Stimulated activated CD4-positive, alpha-beta T cell treated with anti-CD3 and anti-CD28 coated beads, Interleukin-2, amount 100 ng/mL, for 48 hours (primary cell): ENCODE measurements at regions not wholly inside any gene's neighbourhood (a gene's known extent, or its start where the extent isn't known, plus 50 kb on each side); places are given as distances from the start of the nearest gene placed in this dataset.
"Not testable (repeated sequence)": the region's sequence is repeated elsewhere in the genome, so short reads cannot be mapped to it uniquely, and the experiment has no call there.

Source experiments
- DNase-seq, 2 donors: peaks; one replicate each; pipeline ENCODE4 v3.0.0-alpha.2; 2020

DNA sequence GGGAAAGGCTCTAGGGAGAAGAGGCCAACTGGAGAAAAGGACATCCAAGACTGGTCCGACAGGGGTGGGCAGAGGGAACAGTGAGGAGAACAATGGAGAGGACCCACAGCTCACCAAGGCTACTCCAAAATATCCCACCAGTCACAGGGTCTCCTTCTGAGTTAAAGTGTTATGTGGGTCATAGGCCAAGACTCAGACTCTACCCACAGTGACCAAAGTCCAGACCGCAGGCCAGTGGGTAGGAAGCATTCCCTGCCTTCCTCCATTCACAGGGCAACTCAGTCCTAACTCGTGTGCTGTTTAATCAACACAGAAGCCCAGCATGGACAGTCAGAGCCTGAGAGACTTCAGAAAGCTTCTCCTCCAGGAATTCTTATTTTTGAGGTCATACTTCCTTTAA lies 260.6 kb downstream of the SMAD2 start:
- no peak for DNase-seq

DNA sequence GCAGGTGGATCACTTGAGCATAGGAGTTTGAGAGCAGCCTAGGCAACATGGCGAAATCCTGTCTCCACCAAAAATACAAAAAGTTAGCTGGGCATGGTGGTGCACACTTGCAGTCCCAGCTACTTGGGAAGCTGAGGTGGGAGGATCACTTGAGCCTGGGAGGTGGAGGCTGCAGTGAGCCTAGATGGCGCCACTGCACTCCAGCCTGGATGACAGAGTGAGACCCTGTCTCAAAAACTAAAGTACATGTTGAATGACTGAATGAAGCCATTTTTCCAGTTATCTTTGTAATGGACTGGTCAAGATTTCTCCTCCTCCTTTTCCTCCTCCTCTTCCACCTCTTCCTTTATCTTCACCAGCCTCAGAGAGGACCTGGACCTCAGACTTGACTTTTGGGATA lies 272.0 kb downstream of the SMAD2 start:
- no peak for DNase-seq

DNA sequence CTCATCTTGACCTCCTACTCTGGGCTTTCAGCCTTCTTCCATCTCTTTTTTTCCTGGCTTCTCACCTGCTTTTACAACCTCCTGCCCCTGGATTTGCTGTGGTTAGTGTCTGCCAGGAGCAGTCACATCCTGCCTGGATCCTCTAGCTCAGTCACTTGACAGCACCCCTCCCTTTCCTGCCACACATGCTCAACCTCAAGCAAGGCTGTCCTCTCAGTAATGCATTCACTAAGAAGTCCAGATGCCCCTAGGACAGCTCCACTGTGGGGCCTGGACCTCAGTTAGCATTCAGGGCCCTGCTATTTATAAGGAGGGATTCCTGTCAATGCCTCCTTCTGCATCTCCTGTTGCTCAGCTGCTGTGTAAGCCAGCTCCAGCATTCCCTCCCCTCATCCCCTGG lies 275.5 kb downstream of the SMAD2 start:
- DNase-seq, result no peak

DNA sequence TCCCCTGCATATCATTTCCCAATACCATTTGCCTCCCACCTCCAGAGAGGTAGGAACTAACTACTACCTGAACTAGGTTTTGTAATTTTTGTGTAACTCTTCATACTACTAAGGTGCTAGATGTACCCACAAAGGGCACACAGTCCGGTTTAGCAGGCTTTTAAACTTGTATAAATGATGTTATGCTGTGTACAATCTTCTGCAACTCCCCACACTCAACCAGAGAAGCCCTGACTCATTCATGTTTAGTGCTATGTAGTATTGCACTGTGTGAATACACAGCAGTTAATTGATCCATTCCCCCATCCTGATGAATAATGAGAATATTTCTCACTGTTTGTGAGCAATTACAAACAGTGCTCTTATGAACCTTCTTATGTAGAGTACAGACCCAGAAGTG lies 285.6 kb downstream of the SMAD2 start:
- no peak for DNase-seq

DNA sequence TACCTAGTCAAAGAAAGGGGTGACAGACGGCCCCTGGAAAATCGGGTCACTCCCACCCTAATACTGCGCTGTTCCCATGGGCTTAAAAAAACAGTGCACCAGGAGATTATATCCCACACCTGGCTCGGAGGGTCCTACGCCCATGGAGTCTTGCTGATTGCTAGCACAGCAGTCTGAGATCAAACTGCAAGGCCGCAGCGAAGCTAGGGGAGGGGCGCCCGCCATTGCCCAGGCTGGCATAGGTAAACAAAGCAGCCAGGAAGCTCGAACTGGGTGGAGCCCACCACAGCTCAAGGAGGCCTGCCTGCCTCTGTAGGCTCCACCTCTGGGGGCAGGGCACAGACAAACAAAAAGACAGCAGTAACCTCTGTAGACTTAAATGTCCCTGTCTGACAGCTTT lies 292.9 kb downstream of the SMAD2 start:
- DNase-seq, result not testable (repeated sequence)

DNA sequence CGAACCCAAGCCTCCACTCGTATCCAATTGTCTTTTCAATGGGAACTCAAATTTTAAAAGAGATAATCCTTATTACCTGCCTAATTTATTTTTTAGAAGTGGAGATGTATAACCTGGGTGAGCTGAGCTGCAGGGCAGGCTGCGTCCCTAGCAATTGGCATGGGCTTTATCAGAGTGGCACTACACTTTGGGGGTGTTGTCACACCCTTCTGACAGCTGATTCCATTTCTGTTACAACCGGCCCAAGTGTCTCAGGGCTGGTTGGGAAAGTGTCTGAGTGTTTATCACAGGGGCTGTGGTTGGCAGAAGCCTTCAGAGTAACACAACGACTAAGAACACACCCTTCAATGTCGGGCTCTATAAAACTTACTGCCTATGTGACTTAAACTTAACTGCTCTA lies 295.0 kb downstream of the SMAD2 start:
- DNase-seq, result no peak

DNA sequence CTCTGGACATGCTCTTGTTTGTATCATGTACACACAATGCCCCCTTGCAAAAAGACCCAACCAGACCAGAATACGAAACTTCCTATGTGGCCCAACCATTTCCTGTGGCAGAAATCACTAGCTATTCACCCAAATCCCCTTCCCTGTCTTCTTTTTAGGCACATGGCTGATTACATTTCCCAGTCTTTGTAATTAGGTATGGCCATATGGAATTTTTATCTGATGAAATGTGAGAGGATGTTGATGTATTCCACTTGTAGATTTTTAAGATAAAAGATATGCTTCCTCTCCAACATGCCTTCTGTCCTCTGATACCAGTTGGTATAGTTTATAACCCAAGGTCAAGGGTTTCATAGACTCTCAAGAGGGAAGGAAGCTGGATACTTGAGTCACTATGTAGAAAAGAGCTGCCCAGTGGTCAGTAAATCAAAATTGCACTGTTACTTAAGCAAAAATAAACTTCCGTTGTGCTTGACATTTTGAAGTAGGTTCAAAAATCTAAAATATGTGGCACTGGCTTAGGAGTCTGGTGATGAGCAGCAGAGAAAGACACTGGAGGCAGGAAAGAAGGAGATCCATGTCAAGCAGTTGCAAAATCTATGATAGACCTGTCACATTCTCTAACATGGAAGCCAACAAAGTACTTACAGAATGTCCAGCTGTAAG lies 297.4 kb downstream of the SMAD2 start:
- no peak for DNase-seq

DNA sequence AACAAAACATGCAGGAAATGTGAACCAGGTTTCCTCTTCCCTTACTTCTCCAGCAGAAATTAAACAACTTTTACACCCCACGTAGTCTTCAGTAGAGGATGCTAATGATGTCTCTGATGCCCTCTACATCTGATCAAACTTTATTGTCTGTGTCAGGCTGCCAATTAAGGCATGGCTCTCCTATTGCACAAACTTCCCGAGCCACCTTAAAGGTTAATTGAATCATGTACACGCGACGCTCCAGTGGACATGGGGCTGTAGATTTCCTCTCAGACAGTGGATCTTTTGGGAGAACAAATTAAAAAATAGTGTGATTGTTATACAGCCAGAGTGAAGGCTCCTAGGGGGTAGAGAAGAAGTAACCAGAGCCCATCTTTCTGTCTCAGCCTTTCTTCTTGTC lies 301.6 kb downstream of the SMAD2 start:
- DNase-seq, result no peak

DNA sequence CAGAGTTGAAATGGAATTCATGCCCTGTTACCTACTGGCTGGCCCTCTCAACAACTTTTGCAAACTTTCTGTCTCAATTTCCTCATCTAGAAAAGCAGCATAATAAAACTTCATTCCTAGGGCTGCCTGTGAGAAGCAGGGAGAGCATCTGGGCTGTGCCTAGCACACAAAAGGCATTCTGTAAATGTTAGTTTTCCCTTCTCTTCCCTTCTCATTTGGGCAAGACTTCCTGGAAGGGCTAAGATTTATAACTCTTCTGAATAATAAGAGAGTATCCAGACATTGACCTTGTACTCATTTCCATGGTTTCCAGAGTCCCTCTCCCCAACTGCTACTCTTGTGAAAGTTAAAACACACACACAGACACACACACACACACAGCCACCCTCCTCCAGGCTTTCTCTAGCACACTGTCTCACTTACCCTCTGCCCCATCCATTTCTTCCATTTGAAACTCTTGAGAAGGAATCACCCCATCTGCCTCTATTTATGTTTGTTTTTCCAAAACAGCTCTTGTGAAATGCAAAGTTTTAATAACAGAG lies 302.1 kb downstream of the SMAD2 start:
- DNase-seq, result no peak

DNA sequence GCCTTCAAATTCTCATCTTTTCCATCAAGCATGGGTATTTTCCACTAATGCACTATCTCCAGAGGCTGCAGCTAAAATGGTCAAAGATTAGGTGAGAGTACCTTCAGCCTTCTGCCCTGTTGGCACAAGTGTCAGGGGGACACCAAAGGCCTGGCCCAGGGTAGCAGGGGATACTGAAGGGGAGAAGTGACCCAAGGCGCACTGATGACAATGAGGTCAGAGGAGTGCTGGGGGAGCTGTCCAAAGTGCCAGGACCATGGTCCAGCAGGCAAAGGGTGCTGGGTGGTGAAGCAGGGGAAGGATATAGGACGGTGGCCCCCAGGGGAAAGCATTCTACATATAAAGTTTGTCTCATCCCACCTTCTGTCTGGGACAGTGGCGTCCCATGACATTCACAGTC lies 303.4 kb downstream of the SMAD2 start:
- no peak for DNase-seq

DNA sequence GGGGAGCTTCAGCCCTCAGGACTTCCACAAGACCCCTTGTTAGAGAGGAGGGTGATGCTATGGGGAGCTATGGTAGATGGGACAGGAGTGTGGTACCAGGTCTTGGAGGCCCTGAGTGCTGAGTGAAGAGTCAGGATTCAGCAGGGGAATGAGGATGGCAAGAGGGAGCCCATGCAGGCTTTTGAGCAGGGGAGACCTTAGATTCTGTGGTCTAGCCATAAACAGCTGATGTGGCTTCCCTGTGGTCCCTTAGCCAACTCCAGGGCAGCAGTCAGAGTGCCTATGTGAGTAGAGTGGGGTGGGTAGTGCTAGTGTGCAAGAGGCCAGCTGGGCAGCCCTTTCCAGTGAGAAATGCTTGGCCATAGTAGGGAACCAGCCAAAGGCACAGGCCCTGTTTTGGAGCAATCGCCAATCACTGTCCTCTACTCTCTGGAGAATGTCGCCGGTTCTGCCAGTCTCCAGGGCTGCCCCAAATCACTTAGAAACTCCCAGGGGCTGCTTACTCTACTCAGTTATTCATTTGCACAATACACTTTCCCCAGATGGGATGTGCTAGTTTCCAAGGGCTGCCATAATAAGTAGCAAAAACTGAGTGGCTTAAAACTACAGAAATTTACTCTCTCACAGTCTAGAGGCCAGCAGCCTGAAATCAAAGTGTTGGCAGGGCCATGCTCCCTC lies 310.5 kb downstream of the SMAD2 start:
- DNase-seq, result no peak

DNA sequence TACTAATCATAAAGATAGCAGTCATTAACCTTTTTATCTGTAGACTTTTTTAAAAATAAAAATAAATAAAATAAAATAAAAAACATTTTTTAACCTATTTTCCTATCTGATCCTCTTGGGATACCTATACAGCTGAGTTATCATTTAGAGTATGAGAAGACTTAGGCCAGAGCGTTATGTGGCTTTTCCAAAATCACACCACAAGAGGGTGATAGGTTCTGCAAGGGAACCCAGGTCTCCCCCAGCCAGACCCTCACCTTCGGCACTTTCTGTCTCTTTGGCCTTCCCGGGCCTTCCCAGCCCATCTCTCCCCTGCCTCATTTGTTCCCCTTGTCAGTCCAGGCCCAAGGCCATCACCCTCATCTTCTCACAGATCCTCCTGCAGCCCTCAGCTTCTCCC lies 311.7 kb downstream of the SMAD2 start:
- no peak for DNase-seq

DNA sequence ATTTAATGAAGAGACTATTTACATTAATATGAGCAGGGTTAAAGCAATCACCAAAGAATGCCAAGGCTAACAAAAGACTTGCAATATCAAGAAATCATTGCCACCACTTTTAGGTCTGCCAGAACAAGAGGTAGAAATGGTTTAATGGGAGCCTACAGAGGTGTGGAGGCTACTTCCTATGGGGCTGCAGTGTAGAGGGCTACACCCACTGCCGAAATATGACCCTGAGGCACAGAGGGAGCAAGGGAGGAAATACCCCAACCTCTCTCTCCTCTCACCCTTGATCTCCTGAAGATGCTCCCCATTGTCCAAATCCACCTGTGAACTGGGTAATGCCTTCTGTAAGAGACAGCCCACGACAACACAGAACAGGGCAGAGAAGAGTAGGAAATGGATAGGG lies 315.4 kb downstream of the SMAD2 start:
- no peak for DNase-seq

DNA sequence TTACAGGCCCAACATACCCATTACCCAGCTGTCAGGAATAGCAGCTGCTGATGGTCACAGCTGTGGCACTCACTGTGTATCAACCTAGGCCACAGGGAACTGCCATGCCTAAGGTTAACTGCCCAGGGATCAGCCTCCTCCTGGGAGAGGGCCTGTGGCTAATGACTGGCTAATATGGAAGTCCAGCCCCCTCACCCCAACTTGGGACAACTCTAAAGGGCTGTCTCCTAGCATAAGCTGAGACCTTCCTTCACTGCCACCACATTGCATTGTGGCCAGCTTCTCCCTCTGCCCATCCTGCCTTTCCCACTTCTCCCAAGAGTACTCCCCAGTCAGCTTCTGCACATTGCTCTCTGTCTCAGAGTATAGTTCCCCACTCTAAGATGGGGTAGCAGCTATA lies 316.5 kb downstream of the SMAD2 start:
- no peak for DNase-seq

DNA sequence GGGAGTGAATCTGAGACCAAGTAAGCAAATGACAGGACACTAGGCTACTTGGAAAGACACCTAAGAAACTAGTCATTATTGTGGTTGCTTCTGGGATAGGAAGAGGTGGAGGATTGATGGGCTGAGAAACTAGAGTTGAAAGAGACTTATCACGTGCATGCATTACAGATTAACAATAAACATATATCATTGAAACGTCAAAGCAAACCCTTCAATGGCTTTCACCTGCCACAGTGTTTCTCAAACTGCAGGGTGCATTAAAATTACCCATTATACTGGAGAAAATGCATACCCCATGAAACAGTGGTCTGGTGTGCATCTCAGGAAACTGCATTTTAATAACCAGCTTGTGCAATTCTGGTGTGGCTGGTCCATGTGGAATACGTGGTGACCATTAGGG lies 318.8 kb downstream of the SMAD2 start:
- DNase-seq, result no peak

DNA sequence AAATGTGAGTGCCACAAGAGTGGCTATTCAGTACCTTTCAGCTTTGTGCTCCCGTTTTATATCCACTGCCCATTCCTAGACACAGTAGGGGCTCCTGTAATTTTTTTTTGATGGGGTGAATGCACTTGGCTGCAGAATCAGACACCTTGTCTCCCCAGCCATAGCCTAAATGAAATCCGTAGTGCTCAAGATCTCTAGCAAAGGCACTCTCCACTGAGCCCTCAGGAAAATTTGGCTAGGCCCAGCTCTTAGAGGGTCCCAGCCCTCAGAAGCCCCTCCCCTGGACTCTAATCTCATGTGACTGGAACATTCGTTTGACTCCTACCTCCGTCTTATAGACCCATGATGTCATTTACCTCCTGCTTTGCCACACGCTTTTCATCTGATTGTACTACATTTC lies 323.9 kb downstream of the SMAD2 start:
- no peak for DNase-seq

DNA sequence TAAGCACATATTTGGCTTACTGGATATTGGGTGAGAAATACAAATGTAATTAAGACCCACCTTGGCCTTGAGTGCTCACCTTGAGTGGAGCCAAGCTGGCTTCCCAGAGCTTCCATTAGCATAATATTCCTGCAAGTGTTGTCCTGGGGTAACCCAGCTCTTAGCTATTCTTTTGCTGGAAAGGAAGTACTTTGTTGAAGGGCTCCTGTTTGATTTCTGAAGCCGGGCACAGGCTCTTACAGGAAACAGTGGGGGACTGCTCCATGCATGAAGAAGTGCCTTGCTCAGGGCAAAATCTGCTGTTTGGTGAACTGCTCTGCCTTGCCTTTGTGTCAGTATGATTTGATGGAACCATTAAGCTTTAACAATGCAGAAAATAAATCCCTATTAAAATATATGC lies 325.4 kb downstream of the SMAD2 start:
- no peak for DNase-seq

DNA sequence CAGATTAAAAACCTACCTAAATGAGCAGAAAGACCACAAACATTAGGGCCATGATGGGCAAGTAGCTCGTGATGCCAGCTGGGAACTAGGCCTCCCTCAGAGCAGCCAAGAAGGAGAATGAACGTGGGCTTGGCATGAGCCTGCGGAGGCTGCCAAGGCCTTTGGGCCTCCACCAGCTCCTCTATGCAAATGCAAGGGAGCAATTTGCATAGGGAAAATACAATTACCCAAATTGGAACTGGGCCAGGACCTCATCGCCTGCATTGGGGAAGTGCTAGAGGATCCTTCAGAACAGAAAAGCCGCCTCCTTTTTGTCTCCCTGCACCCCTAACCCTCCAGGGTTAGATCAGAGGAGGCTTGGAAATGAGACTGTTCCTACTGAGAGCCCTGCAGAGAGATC lies 326.4 kb downstream of the SMAD2 start:
- DNase-seq, result no peak

DNA sequence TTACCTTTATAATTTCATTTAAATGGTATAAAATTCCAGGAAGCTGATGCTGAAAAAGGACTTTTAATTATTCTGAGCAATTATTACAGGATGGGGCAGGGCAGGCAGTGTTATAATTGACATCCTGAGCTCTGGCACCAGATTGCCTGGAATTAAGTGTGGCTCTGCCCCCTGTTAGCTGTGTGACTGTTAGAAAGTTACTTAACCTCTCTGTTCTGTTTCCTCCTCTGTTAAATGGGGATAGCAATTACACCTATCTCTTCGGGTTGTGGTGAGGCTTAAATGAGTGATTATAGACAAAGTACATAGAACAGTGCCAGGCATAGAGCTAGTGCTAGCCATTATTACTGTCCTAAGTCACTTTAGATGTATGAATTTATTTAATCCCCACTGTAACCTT lies 327.3 kb downstream of the SMAD2 start:
- DNase-seq, result no peak

DNA sequence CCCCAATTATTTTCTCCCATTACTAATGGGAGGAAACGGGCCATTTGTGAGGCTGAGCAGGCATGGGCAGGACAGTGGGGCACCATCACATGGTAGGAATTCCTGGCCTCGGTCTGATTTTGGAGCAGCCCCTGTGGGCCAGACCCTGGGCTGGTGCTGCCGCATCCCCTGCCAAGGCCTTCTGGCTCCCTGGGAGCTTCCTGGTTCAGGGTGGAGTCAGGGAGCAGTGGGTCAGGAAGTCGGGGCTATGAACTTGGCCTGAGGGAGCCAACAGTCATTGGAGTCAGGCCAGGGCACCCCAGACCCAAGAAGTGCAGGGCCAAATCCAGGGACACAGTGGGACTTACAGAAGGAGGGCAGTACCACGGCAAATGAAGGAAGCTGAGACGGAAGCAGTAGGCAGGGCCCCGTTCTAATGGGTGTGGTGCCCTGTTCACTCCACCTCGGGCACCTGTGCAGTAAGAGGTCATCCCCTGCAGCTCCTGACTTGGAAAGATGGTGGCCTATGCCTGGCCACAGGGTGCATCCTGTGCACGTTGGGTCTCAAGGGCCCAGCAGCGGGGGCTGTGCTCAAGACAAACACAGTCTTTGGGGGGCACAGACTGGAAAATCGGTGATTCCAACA lies 328.1 kb downstream of the SMAD2 start:
- no peak for DNase-seq

DNA sequence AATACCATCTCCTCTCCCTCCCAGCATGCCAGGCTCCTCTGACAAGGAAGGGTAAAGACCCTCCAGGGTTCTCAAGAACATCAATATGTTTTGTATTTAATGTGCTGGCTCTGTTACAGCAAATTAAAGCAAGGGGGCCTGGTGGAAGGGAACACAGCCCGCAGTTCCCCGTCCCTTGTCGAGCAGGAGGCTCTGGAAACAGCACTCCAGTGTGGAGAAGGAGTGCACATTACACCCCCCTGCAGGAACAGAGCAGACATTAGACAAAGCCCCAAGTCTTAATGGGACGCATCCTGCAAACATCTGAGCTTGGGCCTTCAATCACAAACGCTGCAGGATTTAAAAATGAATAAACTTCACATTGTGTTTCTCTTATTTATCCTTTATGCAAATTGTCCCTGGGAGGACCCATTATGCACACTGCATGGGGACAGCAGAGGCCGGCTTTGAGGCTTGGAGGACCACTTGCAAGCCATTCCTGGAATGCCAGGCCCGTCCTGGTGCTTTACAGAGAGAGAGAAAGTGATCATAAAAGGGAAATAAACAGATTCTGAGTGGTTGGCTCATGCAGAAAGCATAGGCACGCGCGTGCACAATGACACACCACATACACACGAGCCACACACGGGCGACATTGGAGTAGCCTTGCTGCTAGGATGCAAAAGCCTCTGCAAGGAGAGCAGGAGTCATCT lies 328.7 kb downstream of the SMAD2 start:
- no peak for DNase-seq

DNA sequence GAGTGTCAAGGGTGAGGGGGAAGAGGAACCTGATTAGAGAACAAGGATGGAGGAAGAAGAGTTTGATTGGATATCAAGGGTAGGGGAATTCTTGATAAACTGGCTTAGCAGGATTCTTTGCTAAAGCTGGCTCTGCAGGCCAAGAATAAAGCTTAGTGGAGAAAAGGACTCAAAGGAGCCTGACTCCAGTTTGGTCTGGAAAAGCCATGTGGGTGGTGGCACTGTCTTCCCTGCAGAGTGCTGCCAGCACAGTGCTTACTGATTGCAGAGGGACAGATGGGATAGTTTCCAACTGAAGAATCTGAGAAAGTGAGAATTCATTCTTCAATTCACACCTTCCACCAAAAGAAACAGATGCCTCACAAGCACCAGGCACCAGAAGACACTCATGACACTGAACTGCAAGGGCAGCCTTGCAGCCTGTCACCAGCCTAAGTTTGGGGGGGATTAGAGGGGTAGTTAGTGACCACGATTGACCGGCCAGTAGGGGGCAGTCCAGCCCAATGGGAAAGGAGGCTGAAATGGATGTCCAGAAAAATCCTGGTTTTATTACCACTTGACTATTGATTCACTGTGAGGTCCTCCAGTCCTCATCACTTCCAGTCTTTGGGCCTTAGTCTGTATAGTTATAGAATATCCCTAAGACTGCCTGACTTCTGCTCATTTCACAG lies 334.5 kb downstream of the SMAD2 start:
- peak; percentile 4 to 8 for DNase-seq

DNA sequence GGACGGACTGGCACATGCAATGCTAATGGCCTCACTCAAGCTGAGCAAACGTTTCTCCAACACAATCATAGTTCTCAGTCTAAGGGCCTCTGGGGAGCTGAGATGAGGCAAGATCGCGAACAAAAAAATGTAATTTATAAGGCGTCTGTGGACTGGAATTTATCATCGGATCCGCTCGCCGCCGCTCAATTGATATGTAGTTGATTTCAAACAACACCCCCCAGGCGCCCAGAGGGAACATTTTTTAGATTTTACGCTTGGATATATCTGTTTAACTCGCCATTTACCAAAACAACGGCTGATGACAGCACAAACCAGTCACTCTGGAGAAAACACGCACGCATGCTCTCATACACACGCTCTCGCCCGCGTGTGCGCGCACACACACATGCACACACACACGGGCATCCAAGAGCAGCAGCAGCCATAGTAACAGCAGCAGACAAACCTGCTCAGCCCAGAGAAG lies 335.8 kb downstream of the SMAD2 start:
- no peak for DNase-seq
